NCI-H524 treated with DMSO at 0.1 percent for 48 hours (cell line): ENCODE measurements at regions not wholly inside any gene's neighbourhood (a gene's known extent, or its start where the extent isn't known, plus 50 kb on each side); places are given as distances from the start of the nearest gene placed in this dataset.

Source experiments
- DNase-seq: peaks from one replicate; lab custom pipeline; 2025; lab: John Stamatoyannopoulos, UW

DNA sequence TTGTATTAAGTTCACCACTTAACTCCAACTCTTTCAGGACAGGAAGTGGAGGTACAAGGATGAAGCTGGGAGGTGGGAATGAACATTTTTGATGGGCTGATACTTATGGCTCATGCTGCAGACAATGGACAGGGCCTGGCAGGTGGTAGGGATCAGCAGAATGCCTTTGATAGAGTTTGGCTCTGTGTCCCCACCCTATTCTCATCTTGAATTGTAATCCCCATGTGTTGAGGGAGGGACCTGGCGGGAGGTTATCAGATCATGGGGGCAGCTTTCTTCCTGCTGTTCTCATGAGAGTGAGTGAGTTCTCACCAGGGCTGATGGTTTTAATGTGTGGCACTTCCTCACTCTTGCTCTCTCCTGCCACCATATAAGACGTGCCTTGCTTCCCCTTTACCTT is 87.3 kb upstream of the PRLR start:
- no peak for DNase-seq

GRCh38 chr5:35316611-35317274 is 86.5 kb upstream of the PRLR start:
- no peak for DNase-seq

- no peak for DNase-seq
Observed at GRCh38 chr5:35313291-35313690, 83.0 kb upstream of the PRLR start.

- DNase-seq: no peak
Observed at GRCh38 chr5:35312267-35312666, 82.0 kb upstream of the PRLR start.

DNA sequence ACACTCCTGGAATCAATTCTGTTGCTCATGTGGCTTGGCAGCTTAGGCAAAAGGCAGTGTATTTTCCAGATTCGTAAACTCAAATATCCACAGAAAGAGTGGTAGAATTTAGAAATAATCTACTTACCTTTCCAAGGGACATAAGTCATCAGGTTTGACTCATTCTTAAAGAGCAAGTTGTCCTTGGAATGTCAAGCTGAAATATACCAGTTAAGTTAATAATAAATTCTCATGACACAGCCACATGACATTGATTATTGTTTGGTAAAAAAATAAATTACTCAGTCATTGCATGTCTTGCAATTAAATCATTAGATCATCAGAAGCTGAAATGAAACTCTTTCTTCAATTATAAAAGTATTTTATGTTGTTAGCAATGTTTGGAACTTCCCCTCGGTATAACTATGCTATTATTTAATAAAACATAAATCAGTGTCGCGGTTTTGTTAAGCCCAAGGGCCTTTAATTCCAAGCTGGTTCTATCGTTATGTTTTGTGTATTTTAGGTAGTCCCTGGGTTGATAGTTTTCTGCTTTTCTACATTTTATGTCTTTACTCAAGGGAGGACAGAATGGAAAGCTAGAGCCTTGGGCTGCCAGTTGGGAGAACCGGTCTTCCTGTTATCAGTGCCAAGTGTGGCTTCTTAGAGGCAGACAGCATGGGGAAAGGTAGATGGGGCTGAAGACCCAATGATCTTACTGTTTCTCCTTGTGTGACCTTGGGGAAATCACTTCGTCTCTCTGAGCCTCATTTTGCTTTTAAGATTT is 79.3 kb upstream of the PRLR start:
- no peak for DNase-seq

GRCh38 chr5:35308421-35308820 is 78.1 kb upstream of the PRLR start:
- DNase-seq: no peak

DNA sequence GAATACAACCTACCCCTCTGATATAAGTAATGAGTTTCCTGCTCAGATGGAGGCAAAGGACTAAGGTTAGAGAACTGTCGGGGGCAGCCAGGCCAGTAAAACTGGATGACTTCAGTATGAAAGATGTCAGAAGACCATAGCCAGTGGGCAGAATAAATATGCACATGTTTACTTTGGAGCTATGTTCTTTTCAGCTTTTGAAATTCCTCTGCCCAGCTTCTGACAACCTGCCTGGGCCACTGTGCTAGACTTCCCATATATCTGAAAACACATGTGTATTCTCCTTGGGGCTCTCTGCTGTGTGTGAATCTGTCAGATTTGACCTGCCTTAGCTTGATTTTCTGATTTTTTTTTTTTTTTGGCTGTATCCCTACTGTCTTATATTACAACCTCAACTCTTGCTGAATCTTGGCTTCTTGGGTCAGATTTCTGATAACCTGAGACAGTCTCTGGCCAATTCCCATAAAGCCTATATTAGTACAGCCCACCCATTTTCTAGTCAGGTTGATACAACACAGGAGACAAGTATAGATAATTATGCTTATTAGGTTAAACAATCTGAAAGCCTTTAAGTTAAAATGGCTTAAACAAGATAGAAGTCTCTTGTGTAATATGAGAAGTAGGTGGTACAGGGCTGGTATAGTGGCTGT is 76.6 kb upstream of the PRLR start:
- DNase-seq: no peak

GRCh38 chr5:35305336-35306020 is 75.2 kb upstream of the PRLR start:
- no peak for DNase-seq

DNA sequence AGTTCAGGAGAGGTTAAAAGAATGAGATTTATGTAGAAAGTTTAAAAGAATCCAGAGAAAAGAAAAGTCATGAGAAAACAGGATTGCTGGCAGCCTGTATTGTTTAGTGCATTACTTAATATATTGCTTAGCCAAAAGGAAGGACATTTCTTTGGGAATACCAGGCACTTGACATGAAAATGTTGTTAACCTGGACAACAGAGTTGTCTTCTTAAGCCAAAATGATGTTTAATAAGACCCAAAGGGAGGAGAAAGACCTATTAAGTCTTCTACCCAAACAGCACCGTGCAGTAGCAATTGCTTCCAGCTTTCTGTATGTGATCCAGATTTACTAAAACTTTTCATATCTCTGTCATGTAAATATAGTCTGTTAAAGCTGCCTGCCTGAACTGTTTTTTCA is 74.0 kb upstream of the PRLR start:
- DNase-seq: no peak

- no peak for DNase-seq
Observed at GRCh38 chr5:35303152-35303551, 72.9 kb upstream of the PRLR start.

- no peak for DNase-seq
Observed at GRCh38 chr5:35302544-35302943, 72.3 kb upstream of the PRLR start.

DNA sequence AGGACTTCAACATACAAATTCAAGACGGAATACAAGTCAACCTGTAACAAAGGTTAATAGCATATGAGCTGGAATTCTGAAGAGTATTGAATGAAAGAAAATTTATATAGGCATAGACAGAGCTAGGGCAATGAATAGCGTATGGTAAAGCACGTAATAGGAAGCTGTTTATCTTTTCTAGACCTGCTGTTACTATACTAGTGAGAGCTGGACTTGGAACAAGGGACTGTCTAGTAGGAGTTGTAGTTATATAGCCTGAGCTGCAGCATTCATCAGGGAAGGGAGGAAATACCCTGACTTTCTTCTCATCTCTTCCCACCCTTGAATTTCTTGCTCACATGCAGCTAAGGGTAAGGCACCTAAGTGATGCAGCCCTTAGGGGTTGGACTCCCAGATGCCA is 67.5 kb upstream of the PRLR start:
- DNase-seq: no peak

DNA sequence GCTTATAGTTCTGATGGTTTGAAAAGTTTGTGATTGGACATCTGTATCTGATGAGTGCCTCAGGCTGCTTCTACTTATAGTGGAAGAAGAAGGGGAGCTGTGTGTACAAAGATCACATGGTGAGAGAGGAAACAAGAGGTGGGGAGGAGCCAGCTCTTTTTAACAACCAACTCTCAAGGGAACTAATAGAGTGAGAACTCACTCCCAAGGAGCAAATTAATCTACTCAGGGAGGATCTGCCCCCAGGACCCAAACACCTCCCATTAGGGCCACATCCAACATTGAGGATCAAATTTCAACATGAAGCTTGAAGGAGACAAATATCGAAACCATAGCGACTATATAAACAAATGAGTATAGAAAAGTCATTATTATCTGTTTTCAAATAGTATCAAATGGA is 64.7 kb upstream of the PRLR start:
- DNase-seq: no peak

GRCh38 chr5:35294017-35294416 is 63.7 kb upstream of the PRLR start:
- DNase-seq: no peak

DNA sequence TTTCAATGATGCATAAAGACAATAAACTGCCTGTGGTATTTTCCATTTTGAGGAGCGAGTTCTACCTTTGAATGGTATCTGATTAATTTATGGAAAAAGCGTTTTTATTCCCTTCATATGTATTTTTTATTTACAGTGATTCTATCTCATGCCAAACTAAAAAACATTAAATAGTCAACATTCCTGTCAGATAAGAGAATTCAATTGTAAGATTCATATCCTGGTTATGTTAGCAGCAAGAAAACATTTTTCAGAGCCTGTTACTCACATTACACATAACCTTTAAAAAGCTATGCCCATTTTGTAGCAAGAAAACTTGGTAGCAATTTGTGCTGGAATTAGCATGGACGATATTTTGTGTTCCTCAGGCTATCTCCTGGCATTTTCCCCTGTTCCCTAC is 55.1 kb upstream of the PRLR start:
- DNase-seq: no peak

- DNase-seq: no peak
Observed at GRCh38 chr5:35285011-35285410, 54.7 kb upstream of the PRLR start.

DNA sequence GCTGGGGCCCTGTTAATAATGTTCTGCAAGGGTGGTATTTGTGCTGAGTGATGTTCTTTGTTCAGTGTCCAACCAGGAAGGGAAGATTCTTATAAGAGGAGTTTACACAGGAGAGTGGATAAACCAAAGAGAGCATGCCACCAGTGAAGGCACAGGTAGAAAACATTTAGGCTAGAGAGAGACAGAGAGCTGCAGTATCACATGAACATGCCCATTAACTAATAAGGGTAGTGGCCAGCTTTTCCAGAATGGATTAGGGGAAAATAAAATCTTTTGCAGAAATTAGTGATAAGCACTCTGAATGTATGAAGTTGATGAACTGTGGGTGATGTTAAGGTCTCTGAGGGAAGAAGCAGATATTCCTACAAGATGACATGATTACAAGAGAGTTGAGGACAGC is 54.1 kb upstream of the PRLR start:
- no peak for DNase-seq

DNA sequence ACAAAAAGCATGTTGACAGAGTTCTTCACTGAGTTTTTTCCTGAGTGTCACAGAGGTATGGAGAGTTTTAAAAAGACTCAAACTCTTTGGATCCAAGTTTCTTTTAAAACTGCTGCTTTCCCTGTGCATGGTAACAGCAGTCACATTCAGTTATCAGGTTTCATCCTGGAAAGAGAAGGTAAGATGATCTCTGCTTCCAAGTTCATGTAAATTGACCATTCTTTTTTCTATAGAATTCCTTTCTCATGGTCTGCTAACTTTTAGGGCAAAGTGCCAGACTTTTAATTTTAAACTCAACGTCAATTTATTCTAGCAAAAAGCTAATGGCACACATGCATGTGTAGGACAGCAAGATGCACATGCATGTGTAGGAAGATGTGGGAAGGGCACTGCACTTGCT is 52.5 kb upstream of the PRLR start:
- DNase-seq: no peak

- no peak for DNase-seq
Observed at GRCh38 chr5:35281613-35282012, 51.3 kb upstream of the PRLR start.
